HEK293 (cell line): ENCODE measurements at regions not wholly inside any gene's neighbourhood (a gene's known extent, or its start where the extent isn't known, plus 50 kb on each side); places are given as distances from the start of the nearest gene placed in this dataset.

Experiments used
- CTCF ChIA-PET: fragments of 350-600 bp; formaldehyde crosslinking; extraction: SDS; loops from one replicate; lab custom pipeline; 2021; ENCODE audit warnings: antibody characterized with exemption; lab: Yijun Ruan, JAX
- POLR2A ChIA-PET: fragments of 300-600 bp; formaldehyde crosslinking; extraction: SDS; loops from one replicate; lab custom pipeline; 2020; ENCODE audit warnings: antibody characterized with exemption, inconsistent platforms; lab: Yijun Ruan, JAX
- H3K27ac ChIP-seq: fragments of 200-500 bp; sonication (Bioruptor generic); 2 replicates; pipeline ENCODE4 v1.5.1; 2014; ENCODE audit warnings: low read depth, low read length, control low read depth, inconsistent platforms; ENCODE audit errors: extremely low read depth
- H3K36me3 ChIP-seq, 2 experiments: fragments of 200-500 bp in 1 of 2; sonication (Bioruptor generic) in 1 of 2; 1 replicate in 1 of 2; 2 replicates in 1 of 2; pipeline ENCODE4 v1.5.1; 2014 to 2017; ENCODE audit warnings: inconsistent platforms in 2 of 2, low read length in 2 of 2; ENCODE audit not compliant: control insufficient read depth in 2 of 2, insufficient read depth in 1 of 2
- H3K4me1 ChIP-seq: fragments of 200-500 bp; sonication (Bioruptor generic); 2 replicates; pipeline ENCODE4 v1.5.1; 2014; ENCODE audit warnings: mild to moderate bottlenecking, low read length, inconsistent platforms; ENCODE audit not compliant: control insufficient read depth, insufficient read depth
- H3K4me3 ChIP-seq: 2 replicates; pipeline ENCODE4 v1.5.1; 2011; ENCODE audit warnings: low read depth, mild to moderate bottlenecking, control low read depth, low read length, moderate library complexity
- H3K9me3 ChIP-seq: fragments of 200-500 bp; sonication (Bioruptor generic); 2 replicates; pipeline ENCODE4 v1.5.1; 2014; ENCODE audit warnings: low read depth, low read length, inconsistent platforms; ENCODE audit not compliant: control insufficient read depth, insufficient read depth
- GLI2 ChIP-seq: fragments of 450-650 bp; formaldehyde crosslinking; IDR thresholded peaks from 2 replicates; pipeline ENCODE4; 2017; ENCODE audit warnings: missing biosample characterization, missing genetic modification characterization, low read depth, borderline replicate concordance
- GLIS2 ChIP-seq: fragments of 450-650 bp; formaldehyde crosslinking; IDR thresholded peaks from 2 replicates; pipeline ENCODE4 v1.5.1; 2016; ENCODE audit warnings: missing biosample characterization, missing genetic modification characterization
- HOXA7 ChIP-seq: sonication (generic); formaldehyde crosslinking; IDR thresholded peaks from 2 replicates; pipeline ENCODE4 v1.8.1; 2022; ENCODE audit warnings: missing genetic modification reagents, borderline replicate concordance
- HOXC10 ChIP-seq: sonication (generic); formaldehyde crosslinking; IDR thresholded peaks from 2 replicates; pipeline ENCODE4 v1.8.1; 2023; ENCODE audit warnings: mild to moderate bottlenecking, missing genetic modification reagents
- OVOL3 ChIP-seq: fragments of 450-650 bp; formaldehyde crosslinking; IDR thresholded peaks from 2 replicates; pipeline ENCODE4 v1.5.1; 2016; ENCODE audit warnings: missing biosample characterization, missing genetic modification characterization
- PRDM6 ChIP-seq: fragments of 450-650 bp; formaldehyde crosslinking; IDR thresholded peaks from 2 replicates; pipeline ENCODE4 v1.5.1; 2017; ENCODE audit warnings: missing biosample characterization, missing genetic modification characterization
- SCRT1 ChIP-seq: fragments of 450-650 bp; formaldehyde crosslinking; IDR thresholded peaks from 2 replicates; pipeline ENCODE4 v1.5.1; 2016; ENCODE audit warnings: missing biosample characterization, missing genetic modification characterization, borderline replicate concordance
- WT1 ChIP-seq: fragments of 450-650 bp; formaldehyde crosslinking; IDR thresholded peaks from 2 replicates; pipeline ENCODE4 v1.5.1; 2016; ENCODE audit warnings: missing biosample characterization, missing genetic modification characterization
- ZBTB17 ChIP-seq: fragments of 450-650 bp; formaldehyde crosslinking; IDR thresholded peaks from 2 replicates; pipeline ENCODE4 v1.5.1; 2016; ENCODE audit warnings: missing biosample characterization, missing genetic modification characterization
- ZBTB21 ChIP-seq: fragments of 450-650 bp; formaldehyde crosslinking; IDR thresholded peaks from 2 replicates; pipeline ENCODE4 v1.5.1; 2017; ENCODE audit warnings: missing biosample characterization, missing genetic modification characterization
- ZNF10 ChIP-seq: fragments of 450-650 bp; formaldehyde crosslinking; IDR thresholded peaks from 2 replicates; pipeline ENCODE4 v1.5.1; 2017; ENCODE audit warnings: missing biosample characterization, missing genetic modification characterization
- ZNF138 ChIP-seq: fragments of 450-650 bp; formaldehyde crosslinking; IDR thresholded peaks from 2 replicates; pipeline ENCODE4 v1.5.1; 2016; ENCODE audit warnings: missing biosample characterization, missing genetic modification characterization, borderline replicate concordance
- ZNF157 ChIP-seq: fragments of 450-650 bp; formaldehyde crosslinking; IDR thresholded peaks from 2 replicates; pipeline ENCODE4 v1.5.1; 2016; ENCODE audit warnings: missing biosample characterization, missing genetic modification characterization
- ZNF174 ChIP-seq: fragments of 450-650 bp; formaldehyde crosslinking; IDR thresholded peaks from 2 replicates; pipeline ENCODE4 v1.5.0; 2017; ENCODE audit warnings: missing biosample characterization, mild to moderate bottlenecking, missing genetic modification characterization
- ZNF18 ChIP-seq: fragments of 450-650 bp; formaldehyde crosslinking; IDR thresholded peaks from 2 replicates; pipeline ENCODE4 v1.5.1; 2016; ENCODE audit warnings: missing biosample characterization, missing genetic modification characterization
- ZNF19 ChIP-seq: fragments of 450-650 bp; formaldehyde crosslinking; IDR thresholded peaks from 2 replicates; pipeline ENCODE4; 2016; ENCODE audit warnings: missing biosample characterization, missing genetic modification characterization, low read depth
- ZNF2 ChIP-seq: fragments of 450-650 bp; formaldehyde crosslinking; IDR thresholded peaks from 2 replicates; pipeline ENCODE4 v1.5.1; 2016; ENCODE audit warnings: missing biosample characterization, missing genetic modification characterization
- ZNF211 ChIP-seq: fragments of 450-650 bp; formaldehyde crosslinking; IDR thresholded peaks from 2 replicates; pipeline ENCODE4 v1.5.1; 2016; ENCODE audit warnings: low read depth, missing biosample characterization, missing genetic modification characterization
- ZNF214 ChIP-seq: fragments of 450-650 bp; formaldehyde crosslinking; IDR thresholded peaks from 2 replicates; pipeline ENCODE4 v1.5.1; 2017; ENCODE audit warnings: missing biosample characterization, mild to moderate bottlenecking, missing genetic modification characterization, borderline replicate concordance
- ZNF280C ChIP-seq: fragments of 450-650 bp; formaldehyde crosslinking; IDR thresholded peaks from 2 replicates; pipeline ENCODE4 v1.5.1; 2016; ENCODE audit warnings: missing biosample characterization, missing genetic modification characterization
- ZNF302 ChIP-seq: fragments of 450-650 bp; formaldehyde crosslinking; IDR thresholded peaks from 2 replicates; pipeline ENCODE4 v1.5.1; 2016; ENCODE audit warnings: missing biosample characterization, missing genetic modification characterization, low read depth
- ZNF521 ChIP-seq: fragments of 450-650 bp; formaldehyde crosslinking; IDR thresholded peaks from 2 replicates; pipeline ENCODE4 v1.5.1; 2017; ENCODE audit warnings: missing biosample characterization, mild to moderate bottlenecking, missing genetic modification characterization
- ZNF549 ChIP-seq: fragments of 450-650 bp; IDR thresholded peaks from 2 replicates; pipeline ENCODE4 v1.5.1; 2018; ENCODE audit warnings: missing biosample characterization, missing genetic modification characterization, mild to moderate bottlenecking, inconsistent platforms, moderate library complexity
- ZNF701 ChIP-seq: fragments of 450-650 bp; formaldehyde crosslinking; IDR thresholded peaks from 2 replicates; pipeline ENCODE4 v1.5.1; 2016; ENCODE audit warnings: missing biosample characterization, missing genetic modification characterization
- ZNF76 ChIP-seq: fragments of 450-650 bp; formaldehyde crosslinking; IDR thresholded peaks from 2 replicates; pipeline ENCODE4; 2016; ENCODE audit warnings: low read depth, missing biosample characterization, missing genetic modification characterization, borderline replicate concordance
- ZNF837 ChIP-seq: fragments of 450-650 bp; formaldehyde crosslinking; IDR thresholded peaks from 2 replicates; pipeline ENCODE4 v1.5.1; 2016; ENCODE audit warnings: missing biosample characterization, missing genetic modification characterization
- ZSCAN18 ChIP-seq: fragments of 450-650 bp; formaldehyde crosslinking; IDR thresholded peaks from 2 replicates; pipeline ENCODE4 v1.5.1; 2016; ENCODE audit warnings: missing biosample characterization, missing genetic modification characterization

- no peak for TF ChIP-seq ZNF157 (tag by site-specific recombination)
- TF ChIP-seq SCRT1 (tag by site-specific recombination): no peak
- no peak for TF ChIP-seq ZNF174 (tag by site-specific recombination)
- TF ChIP-seq ZNF138: no peak
- no peak for TF ChIP-seq HOXA7 (CRISPR knock-in tag)
- Histone ChIP-seq H3K9me3 (no peaks in the 10 kb centered on the region), H3K36me3 (no peaks in the 10 kb centered on the region), H3K4me1 (no peaks in the 10 kb centered on the region), H3K4me3 (no peak overlapping the region), H3K27ac (no peak overlapping the region)
- ChIA-PET POLR2A (no interaction called here), CTCF (interaction anchor here (0.6 to 0.7 kb wide), 3 partner anchors 21 to 786 kb away, joined by 3 to 5 read pairs (median 3); no protein-coding TSS in a partner anchor)
Observed at GRCh38 chr21:15932726-15933125, 202.9 kb downstream of the USP25 start.

GRCh38 chr21:15935530-15935929, 205.7 kb downstream of the USP25 start:
- ChIA-PET POLR2A (no interaction called here), CTCF (no interaction called here)
- TF ChIP-seq ZNF2 (tag by site-specific recombination) (no peak), ZBTB21 (tag by site-specific recombination) (no peak), ZNF76 (tag by site-specific recombination) (no peak), ZBTB17 (no peak), ZNF214 (tag by site-specific recombination) (no peak), ZNF521 (tag by site-specific recombination) (no peak), ZNF549 (tag by site-specific recombination) (no peak), OVOL3 (no peak), ZNF10 (no peak), PRDM6 (no peak), HOXC10 (CRISPR knock-in tag) (no peak), SCRT1 (tag by site-specific recombination) (no peak), ZNF701 (tag by site-specific recombination) (no peak), GLIS2 (tag by site-specific recombination) (no peak)
- H3K4me1 ChIP-seq: no peaks in the 10 kb centered on the region
- no peak overlapping the region for H3K27ac ChIP-seq
- H3K9me3 ChIP-seq: no peaks in the 10 kb centered on the region
- no peak overlapping the region for H3K4me3 ChIP-seq
- H3K36me3 ChIP-seq: no peaks in the 10 kb centered on the region

- CTCF ChIA-PET: interaction anchor here (0.6 kb wide), 1 partner anchor 1733 kb away, joined by 3 read pairs; no protein-coding TSS in a partner anchor
- no peak overlapping the region for H3K27ac ChIP-seq
- no peaks in the 10 kb centered on the region for H3K36me3 ChIP-seq
- no peaks in the 10 kb centered on the region for H3K9me3 ChIP-seq
- H3K4me1 ChIP-seq: no peaks in the 10 kb centered on the region
- no peak overlapping the region for H3K4me3 ChIP-seq
- POLR2A ChIA-PET: no interaction called here
- TF ChIP-seq ZNF280C (tag by site-specific recombination) (no peak), ZSCAN18 (tag by site-specific recombination) (no peak), ZNF837 (tag by site-specific recombination) (no peak), ZNF302 (tag by site-specific recombination) (no peak), ZNF19 (tag by site-specific recombination) (no peak), ZNF211 (no peak), ZNF18 (tag by site-specific recombination) (no peak), GLI2 (no peak), WT1 (no peak)
Observed at GRCh38 chr21:15943009-15943666, 213.4 kb downstream of the USP25 start.
